CD4-positive, alpha-beta T cell (primary cell): ENCODE measurements at regions not wholly inside any gene's neighbourhood (a gene's known extent, or its start where the extent isn't known, plus 50 kb on each side); places are given as distances from the start of the nearest gene placed in this dataset.

Experiments used
- ATAC-seq: fragments of 200-7000 bp; cut with Tn5 transposase; one replicate; pipeline ENCODE4 v1.10.0; 2022; ENCODE audit warnings: mild to moderate bottlenecking; ENCODE audit not compliant: poor library complexity
- CTCF ChIA-PET: fragments of 350-600 bp; sonication (Branson Sonifier 250); formaldehyde crosslinking; loops from one replicate; lab custom pipeline; 2021; ENCODE audit warnings: antibody characterized with exemption, inconsistent platforms; lab: Charles Lee
- POLR2A ChIA-PET: fragments of 350-600 bp; sonication (Branson Sonifier 250); formaldehyde crosslinking; loops from one replicate; lab custom pipeline; 2021; ENCODE audit warnings: antibody characterized with exemption, inconsistent platforms; lab: Charles Lee
- DNase-seq, 14 experiments: peaks; one replicate each; pipeline ENCODE4 v3.0.0-alpha.2; 2013 to 2020; ENCODE audit warnings: mixed read lengths in 2 of 14
- H3K27ac ChIP-seq, 2 donors: one replicate each; pipeline versions ENCODE4 v1.5.1 to v1.7.0; 2013; ENCODE audit warnings: low read length in 2 of 2, low read depth in 1 of 2, mild to moderate bottlenecking in 1 of 2
- H3K27me3 ChIP-seq, 2 experiments: 1 replicate in 1 of 2; 2 replicates in 1 of 2; pipeline versions ENCODE4 v1.6.1 to v1.7.0; 2013; ENCODE audit warnings: low read length in 2 of 2, control low read depth in 1 of 2, mild to moderate bottlenecking in 1 of 2, moderate library complexity in 1 of 2; ENCODE audit not compliant: insufficient read depth in 2 of 2, control insufficient read depth in 1 of 2
- H3K36me3 ChIP-seq: one replicate; pipeline ENCODE4 v1.6.1; 2013; ENCODE audit warnings: low read length, control low read depth; ENCODE audit not compliant: insufficient read depth
- H3K4me1 ChIP-seq: one replicate; pipeline ENCODE4 v1.6.1; 2013; ENCODE audit warnings: low read length, control low read depth; ENCODE audit not compliant: insufficient read depth
- H3K4me3 ChIP-seq: one replicate; pipeline ENCODE4 v1.5.1; 2013; ENCODE audit warnings: mild to moderate bottlenecking, low read length, moderate library complexity
- H3K9me3 ChIP-seq, 2 experiments: 1 replicate in 1 of 2; 2 replicates in 1 of 2; pipeline versions ENCODE4 v1.6.1 to v1.7.0; 2013; ENCODE audit warnings: low read length in 2 of 2, mild to moderate bottlenecking in 2 of 2, control low read depth in 1 of 2, moderate library complexity in 1 of 2; ENCODE audit not compliant: control insufficient read depth in 1 of 2, insufficient read depth in 1 of 2
- H3K27ac Mint-ChIP-seq: one replicate; pipeline ENCODE4 v1.8.0; 2020; ENCODE audit warnings: mixed read lengths
- H3K27me3 Mint-ChIP-seq: one replicate; pipeline ENCODE4 v1.8.0; 2021; ENCODE audit warnings: mixed read lengths
- H3K36me3 Mint-ChIP-seq: one replicate; pipeline ENCODE4 v1.8.0; 2021; ENCODE audit warnings: low read depth, mixed read lengths
- H3K4me1 Mint-ChIP-seq: one replicate; pipeline ENCODE4 v1.8.0; 2021; ENCODE audit warnings: low read depth, mixed read lengths
- H3K4me3 Mint-ChIP-seq: one replicate; pipeline ENCODE4 v1.8.0; 2020; ENCODE audit warnings: mild to moderate bottlenecking, mixed read lengths
- H3K9me3 Mint-ChIP-seq: one replicate; pipeline ENCODE4 v1.8.0; 2020; ENCODE audit warnings: mixed read lengths
- intact Hi-C, 2 experiments: fragments of 100-400 bp; cut with DNase I in 1 of 2; cut with micrococcal nuclease in 1 of 2; formaldehyde crosslinking; loops; one replicate each; pipeline versions ENCODE4 v1.15.1 to v1.9.0; 2023 to 2025; cut with DNase I, micrococcal nuclease
- TF ChIP-seq, protein P1 (sequence below): fragments of 200-600 bp; IDR thresholded peaks from one replicate; pipeline ENCODE4 v1.8.0; 2022; ENCODE audit warnings: antibody characterized with exemption, mild to moderate bottlenecking

DNA sequence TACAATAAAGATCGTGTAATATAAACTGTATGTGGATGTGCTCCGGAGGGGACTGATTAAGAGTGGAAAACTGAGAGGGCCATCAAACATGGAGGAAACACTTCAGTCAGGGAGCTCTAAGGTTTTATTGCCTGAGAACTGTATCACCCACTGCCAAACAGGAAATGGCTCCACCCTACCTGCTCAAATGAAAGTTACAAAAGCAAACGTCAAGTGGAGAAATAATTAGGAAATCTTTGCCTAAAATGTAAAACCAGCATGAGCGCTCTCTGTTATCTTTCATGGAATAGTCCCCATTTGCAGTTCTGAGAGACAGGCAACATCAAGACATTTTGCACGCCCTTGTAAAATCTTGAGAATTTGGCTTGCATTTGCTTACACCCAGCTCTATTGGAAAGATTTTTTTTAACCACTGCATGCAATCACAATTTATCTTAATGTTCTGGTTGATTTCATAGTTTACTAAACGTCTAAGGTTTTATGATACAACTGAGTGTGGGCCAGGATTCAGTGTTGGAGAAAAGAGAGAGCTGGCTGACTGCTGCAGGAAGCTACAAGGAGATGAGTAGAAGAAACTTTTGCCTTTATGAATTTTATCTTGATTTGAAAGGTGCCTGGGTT lies 344.0 kb upstream of the PRICKLE1 start:
- Histone ChIP-seq H3K4me3 (no peak overlapping the region), H3K9me3 (peaks cover 0 to 5% of the 10 kb centered on the region in 2 experiments), H3K36me3 (no peaks in the 10 kb centered on the region), H3K27ac (no peak overlapping the region), H3K27me3 (no peaks in the 10 kb centered on the region), H3K4me1 (no peaks in the 10 kb centered on the region)
- ATAC-seq: no peak
- ChIA-PET POLR2A (no interaction called here), CTCF (no interaction called here)
- TF ChIP-seq, protein P1, sequence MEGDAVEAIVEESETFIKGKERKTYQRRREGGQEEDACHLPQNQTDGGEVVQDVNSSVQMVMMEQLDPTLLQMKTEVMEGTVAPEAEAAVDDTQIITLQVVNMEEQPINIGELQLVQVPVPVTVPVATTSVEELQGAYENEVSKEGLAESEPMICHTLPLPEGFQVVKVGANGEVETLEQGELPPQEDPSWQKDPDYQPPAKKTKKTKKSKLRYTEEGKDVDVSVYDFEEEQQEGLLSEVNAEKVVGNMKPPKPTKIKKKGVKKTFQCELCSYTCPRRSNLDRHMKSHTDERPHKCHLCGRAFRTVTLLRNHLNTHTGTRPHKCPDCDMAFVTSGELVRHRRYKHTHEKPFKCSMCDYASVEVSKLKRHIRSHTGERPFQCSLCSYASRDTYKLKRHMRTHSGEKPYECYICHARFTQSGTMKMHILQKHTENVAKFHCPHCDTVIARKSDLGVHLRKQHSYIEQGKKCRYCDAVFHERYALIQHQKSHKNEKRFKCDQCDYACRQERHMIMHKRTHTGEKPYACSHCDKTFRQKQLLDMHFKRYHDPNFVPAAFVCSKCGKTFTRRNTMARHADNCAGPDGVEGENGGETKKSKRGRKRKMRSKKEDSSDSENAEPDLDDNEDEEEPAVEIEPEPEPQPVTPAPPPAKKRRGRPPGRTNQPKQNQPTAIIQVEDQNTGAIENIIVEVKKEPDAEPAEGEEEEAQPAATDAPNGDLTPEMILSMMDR: no peak
- Mint-ChIP-seq H3K36me3 (no peaks in the 10 kb centered on the region), H3K27me3 (no peaks in the 10 kb centered on the region), H3K27ac (no peak overlapping the region), H3K9me3 (peaks cover 4% of the 10 kb centered on the region), H3K4me1 (no peaks in the 10 kb centered on the region), H3K4me3 (no peak overlapping the region)
- intact Hi-C loops: no loop called here
- DNase-seq: no peak

DNA sequence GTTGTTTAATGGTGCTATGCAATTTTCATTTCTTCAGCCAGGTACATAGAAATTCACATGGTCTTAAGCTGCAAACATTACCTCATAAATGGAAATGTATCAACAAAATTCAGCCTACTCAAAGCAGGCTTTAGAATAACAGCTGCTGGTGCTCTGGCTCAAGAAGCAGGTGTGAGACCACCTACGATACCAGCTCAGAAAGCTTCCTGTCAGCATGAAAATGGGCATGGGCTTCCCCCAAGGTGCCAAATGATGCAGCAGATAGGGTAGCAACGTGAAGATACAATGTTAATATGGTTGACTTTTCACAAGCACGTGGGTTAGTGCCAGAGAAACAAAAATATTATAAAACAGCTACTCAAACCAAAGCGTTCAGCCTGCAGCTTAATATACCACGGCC lies 343.4 kb upstream of the PRICKLE1 start:
- H3K27me3 Mint-ChIP-seq: no peaks in the 10 kb centered on the region
- H3K27ac ChIP-seq: no peak overlapping the region
- no peak overlapping the region for H3K4me3 ChIP-seq
- H3K9me3 Mint-ChIP-seq: peaks cover 3% of the 10 kb centered on the region
- no peaks in the 10 kb centered on the region for H3K36me3 Mint-ChIP-seq
- ATAC-seq (no peak), DNase-seq (no peak)
- H3K36me3 ChIP-seq: no peaks in the 10 kb centered on the region
- peaks cover 0 to 5% of the 10 kb centered on the region in 2 experiments for H3K9me3 ChIP-seq
- no peak overlapping the region for H3K4me3 Mint-ChIP-seq
- H3K27me3 ChIP-seq: no peaks in the 10 kb centered on the region
- ChIA-PET POLR2A (no interaction called here), CTCF (no interaction called here)
- TF ChIP-seq, protein P1: no peak
- H3K4me1 ChIP-seq: no peaks in the 10 kb centered on the region
- H3K27ac Mint-ChIP-seq: no peak overlapping the region
- intact Hi-C loops: no loop called here
- H3K4me1 Mint-ChIP-seq: no peaks in the 10 kb centered on the region

DNA sequence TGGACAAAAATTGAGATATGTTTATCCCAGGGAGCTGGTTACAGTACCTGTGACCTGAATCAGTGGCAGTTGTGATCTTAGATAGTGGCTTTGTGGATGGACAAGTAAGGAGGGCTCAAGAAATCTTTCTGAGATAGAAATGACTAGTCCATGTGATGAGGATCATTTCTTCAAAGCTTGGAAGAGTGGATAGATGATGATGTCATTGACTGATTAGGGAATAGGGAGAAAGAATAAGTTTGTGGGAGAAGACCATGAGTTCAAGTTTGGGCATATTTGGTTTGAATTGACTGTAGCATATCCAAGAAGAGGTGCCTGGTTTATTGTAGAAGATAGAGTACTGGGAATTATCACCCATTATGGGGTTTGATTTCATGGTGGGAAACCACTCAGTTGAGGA lies 336.7 kb upstream of the PRICKLE1 start:
- POLR2A ChIA-PET: no interaction called here
- no peak overlapping the region for H3K4me3 ChIP-seq
- CTCF ChIA-PET: no interaction called here

More for the DNA sequence above, 336.7 kb upstream of the PRICKLE1 start:
- intact Hi-C loops: no loop called here
- H3K4me1 Mint-ChIP-seq: no peaks in the 10 kb centered on the region
- H3K36me3 Mint-ChIP-seq: no peaks in the 10 kb centered on the region
- Histone ChIP-seq H3K27me3 (no peaks in the 10 kb centered on the region), H3K27ac (no peak overlapping the region), H3K36me3 (no peaks in the 10 kb centered on the region), H3K4me1 (no peaks in the 10 kb centered on the region), H3K9me3 (no peaks in the 10 kb centered on the region)
- H3K4me3 Mint-ChIP-seq: no peak overlapping the region
- no peak overlapping the region for H3K27ac Mint-ChIP-seq
- peaks cover 4% of the 10 kb centered on the region for H3K9me3 Mint-ChIP-seq
- DNase-seq: no peak
- no peak for ATAC-seq
- H3K27me3 Mint-ChIP-seq: no peaks in the 10 kb centered on the region
- TF ChIP-seq, protein P1: no peak
